ENCODE measurements at regions not wholly inside any gene's neighbourhood (a gene's known extent, or its start where the extent isn't known, plus 50 kb on each side); places are given as distances from the start of the nearest gene placed in this dataset.

DNA sequence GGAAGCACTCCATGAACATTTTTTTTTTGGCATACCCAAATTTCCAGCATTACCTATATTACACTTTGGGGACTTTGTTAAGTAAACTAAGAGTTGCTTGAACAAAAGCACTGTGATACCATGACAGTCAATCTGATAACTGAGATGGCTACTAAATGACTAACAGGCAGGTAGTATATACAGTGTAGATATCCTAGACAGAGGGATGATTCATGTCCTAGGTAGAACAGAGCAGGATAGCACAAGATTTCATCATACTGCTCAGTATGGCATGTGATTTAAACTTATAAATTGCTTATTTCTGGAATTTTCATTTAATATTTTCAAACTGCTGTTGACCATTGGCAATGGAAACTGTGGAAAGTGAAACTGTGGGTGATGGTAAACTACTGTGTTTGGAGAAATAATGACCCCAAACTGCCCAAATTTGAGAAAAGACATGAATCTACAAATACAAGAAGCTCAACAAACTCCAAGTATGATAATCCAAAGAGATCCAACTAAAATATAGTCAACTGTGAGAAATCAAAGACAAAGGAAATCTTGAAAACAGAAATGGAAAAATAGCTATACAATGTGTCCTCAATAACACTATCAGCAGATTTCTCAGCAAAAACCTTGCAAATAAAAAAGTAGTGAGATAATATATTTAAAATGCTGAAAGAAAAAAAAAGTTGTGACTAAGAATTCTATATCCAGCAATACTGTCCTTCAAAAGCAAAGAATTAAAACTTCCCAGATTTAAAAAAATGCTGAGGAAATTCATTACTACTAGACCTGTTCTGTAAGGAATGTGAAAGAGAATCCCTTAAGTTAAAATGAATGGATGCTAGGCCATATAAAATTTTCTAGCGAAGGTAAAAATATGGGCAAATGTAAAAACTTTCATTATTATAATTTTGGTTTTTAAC is 410.4 kb downstream of the DUSP10 start:
- Mint-ChIP-seq H3K4me3 (no peak overlapping the region), H3K9me3 (peaks cover 0 to 15% (median 7%) of the 10 kb centered on the region in 7 donors), H3K36me3 (no peaks in the 10 kb centered on the region), H3K27me3 (ENCODE audit: low read depth in 3 of 3) (peaks cover 0 to 3% (median 2%) of the 10 kb centered on the region in 3 donors), H3K27ac (no peak overlapping the region), H3K4me1 (peaks cover 15% of the 10 kb centered on the region)
- Histone ChIP-seq H2AFZ (ENCODE audit: insufficient read depth, low read depth, low read length, poor library complexity, severe bottlenecking) (no peak overlapping the region), H3K9ac (ENCODE audit: insufficient read depth, low read length, poor library complexity, severe bottlenecking) (no peak overlapping the region), H4K20me1 (ENCODE audit: insufficient read depth, low read length) (no peaks in the 10 kb centered on the region), H3K4me2 (replicated peaks; ENCODE audit: extremely low read depth, low read length, poor library complexity, severe bottlenecking) (no peak overlapping the region), H3K4me3 (replicated peaks in 1 of 3; ENCODE audit: low read depth in 2 of 3, low read length in 3 of 3) (no peak overlapping the region), H3K36me3 (replicated peaks in 1 of 2; ENCODE audit: control insufficient read depth in 1 of 2, insufficient read depth in 2 of 2, low read length in 2 of 2) (no peaks in the 10 kb centered on the region), H3K27me3 (ENCODE audit: control insufficient read depth in 2 of 2, insufficient read depth in 2 of 2, low read length in 2 of 2) (no peaks in the 10 kb centered on the region), H3K9me3 (replicated peaks in 1 of 2; ENCODE audit: control insufficient read depth in 1 of 2, insufficient read depth in 1 of 2, low read length in 2 of 2) (peaks cover 0 to 6% of the 10 kb centered on the region in 2 donors), H3K27ac (ENCODE audit: low read depth in 1 of 2, low read length in 2 of 2) (no peak overlapping the region), H3K4me1 (ENCODE audit: control insufficient read depth in 1 of 2, insufficient read depth in 2 of 2, low read length in 2 of 2) (no peaks in the 10 kb centered on the region), H3K79me2 (ENCODE audit: insufficient read depth, low read length) (no peaks in the 10 kb centered on the region)
- WGBS (ENCODE audit: insufficient coverage): no CpG with 5 or more reads among the region's 1 CpG
- TF ChIP-seq CTCF (IDR thresholded peaks at IDR 0.05): no peak
- intact Hi-C loops (cut with micrococcal nuclease): no loop called here
- DNase-seq: no peak

DNA sequence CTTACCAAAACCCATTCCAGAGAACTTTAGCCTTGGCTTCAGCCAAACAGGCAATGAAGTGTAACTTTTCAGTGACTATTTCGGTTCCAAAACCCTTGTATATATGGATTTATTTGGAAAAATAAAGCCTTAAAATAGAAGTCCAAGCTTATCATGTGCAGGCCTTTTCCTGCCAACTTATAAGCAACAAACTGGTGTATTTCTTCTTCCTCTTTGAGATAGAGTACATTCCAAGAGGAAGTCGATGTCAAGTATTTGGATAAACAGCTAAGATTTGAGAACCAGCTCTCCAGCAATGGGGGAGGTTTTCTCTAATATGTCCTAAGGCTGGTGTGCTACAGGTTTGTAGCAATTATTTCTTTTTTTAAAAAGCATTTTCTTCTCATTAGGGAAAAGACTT is 407.8 kb downstream of the DUSP10 start:
- no peaks in the 10 kb centered on the region for H3K27me3 ChIP-seq (ENCODE audit: control insufficient read depth in 2 of 2, insufficient read depth in 2 of 2, low read length in 2 of 2)
- H3K27me3 Mint-ChIP-seq (ENCODE audit: low read depth in 3 of 3): peaks cover 0 to 2% (median 0%) of the 10 kb centered on the region in 3 donors
- WGBS (ENCODE audit: insufficient coverage): no CpG with 5 or more reads among the region's 2 CpGs
- H3K4me1 Mint-ChIP-seq: peaks cover 15% of the 10 kb centered on the region
- no peaks in the 10 kb centered on the region for H4K20me1 ChIP-seq (ENCODE audit: insufficient read depth, low read length)
- no peak for TF ChIP-seq CTCF (IDR thresholded peaks at IDR 0.05)
- H3K9ac ChIP-seq (ENCODE audit: insufficient read depth, low read length, poor library complexity, severe bottlenecking): no peak overlapping the region
- peaks cover 0 to 6% of the 10 kb centered on the region in 2 donors for H3K9me3 ChIP-seq (replicated peaks in 1 of 2; ENCODE audit: control insufficient read depth in 1 of 2, insufficient read depth in 1 of 2, low read length in 2 of 2)
- H3K79me2 ChIP-seq (ENCODE audit: insufficient read depth, low read length): no peaks in the 10 kb centered on the region
- H3K4me2 ChIP-seq (replicated peaks; ENCODE audit: extremely low read depth, low read length, poor library complexity, severe bottlenecking): no peak overlapping the region
- no peak overlapping the region for H3K27ac Mint-ChIP-seq
- H3K27ac ChIP-seq (ENCODE audit: low read depth in 1 of 2, low read length in 2 of 2): no peak overlapping the region
- H3K4me3 ChIP-seq (replicated peaks in 1 of 3; ENCODE audit: low read depth in 2 of 3, low read length in 3 of 3): no peak overlapping the region
- no peaks in the 10 kb centered on the region for H3K36me3 Mint-ChIP-seq
- H3K36me3 ChIP-seq (replicated peaks in 1 of 2; ENCODE audit: control insufficient read depth in 1 of 2, insufficient read depth in 2 of 2, low read length in 2 of 2): no peaks in the 10 kb centered on the region
- no peaks in the 10 kb centered on the region for H3K4me1 ChIP-seq (ENCODE audit: control insufficient read depth in 1 of 2, insufficient read depth in 2 of 2, low read length in 2 of 2)
- intact Hi-C loops (cut with micrococcal nuclease): no loop called here
- no peak overlapping the region for H2AFZ ChIP-seq (ENCODE audit: insufficient read depth, low read depth, low read length, poor library complexity, severe bottlenecking)
- H3K4me3 Mint-ChIP-seq: no peak overlapping the region
- peaks cover 0 to 15% (median 7%) of the 10 kb centered on the region in 7 donors for H3K9me3 Mint-ChIP-seq
- no peak for DNase-seq

Data from CD14-positive monocyte (primary cell).